Mesenchymal stem cell (in vitro differentiated cells and primary cell): ENCODE measurements at regions not wholly inside any gene's neighbourhood (a gene's known extent, or its start where the extent isn't known, plus 50 kb on each side); places are given as distances from the start of the nearest gene placed in this dataset.

ENCODE experiments used
- DNase-seq: peaks from one replicate; pipeline ENCODE4 v3.0.0-alpha.2; 2013
- H2AFZ ChIP-seq: one replicate; pipeline ENCODE4 v1.6.1; 2013; ENCODE audit warnings: low read depth, mild to moderate bottlenecking, control low read depth, inconsistent platforms, low read length, moderate library complexity
- H2AK5ac ChIP-seq: 2 replicates; pipeline ENCODE4 v1.6.1; 2013; ENCODE audit warnings: low read length, moderate library complexity, mild to moderate bottlenecking, inconsistent platforms; ENCODE audit not compliant: severe bottlenecking
- H2BK120ac ChIP-seq: one replicate; pipeline ENCODE4 v1.6.1; 2013; ENCODE audit warnings: low read depth, mild to moderate bottlenecking, inconsistent platforms, low read length, moderate library complexity
- H2BK12ac ChIP-seq, 2 experiments: one replicate each; pipeline ENCODE4 v1.6.1; 2013; ENCODE audit warnings: inconsistent platforms in 2 of 2, low read length in 2 of 2, mild to moderate bottlenecking in 2 of 2, moderate library complexity in 2 of 2, control low read depth in 1 of 2
- H2BK15ac ChIP-seq: one replicate; pipeline ENCODE4 v1.6.1; 2013; ENCODE audit warnings: mild to moderate bottlenecking, low read depth, inconsistent platforms; ENCODE audit not compliant: poor library complexity, severe bottlenecking
- H2BK5ac ChIP-seq: 2 replicates; pipeline ENCODE4 v1.6.1; 2013; ENCODE audit warnings: low read depth, mild to moderate bottlenecking, low read length, control low read depth, inconsistent platforms; ENCODE audit not compliant: poor library complexity, severe bottlenecking
- H3K14ac ChIP-seq, 2 experiments: one replicate each; pipeline ENCODE4 v1.6.1; 2013; ENCODE audit warnings: inconsistent platforms in 2 of 2, low read length in 2 of 2, control low read depth in 1 of 2, mild to moderate bottlenecking in 1 of 2, moderate library complexity in 1 of 2
- H3K18ac ChIP-seq, 2 experiments: one replicate each; pipeline ENCODE4 v1.6.1; 2013; ENCODE audit warnings: inconsistent platforms in 2 of 2, low read length in 2 of 2, control low read depth in 1 of 2, low read depth in 1 of 2, mild to moderate bottlenecking in 1 of 2
- H3K23ac ChIP-seq, 2 experiments: one replicate each; pipeline ENCODE4 v1.6.1; 2013; ENCODE audit warnings: inconsistent platforms in 2 of 2, low read length in 2 of 2, mild to moderate bottlenecking in 2 of 2, moderate library complexity in 2 of 2, control low read depth in 1 of 2
- H3K27ac ChIP-seq: 2 replicates; pipeline ENCODE4 v1.5.1; 2013; ENCODE audit warnings: mild to moderate bottlenecking, moderate library complexity, low read length, control low read depth, inconsistent platforms; ENCODE audit not compliant: poor library complexity, severe bottlenecking
- H3K27me3 ChIP-seq, 2 experiments: 2 replicates each; pipeline versions ENCODE4 v1.6.1 to v1.7.0; 2013; ENCODE audit warnings: low read length in 2 of 2, mild to moderate bottlenecking in 2 of 2, moderate library complexity in 2 of 2, control low read depth in 1 of 2, inconsistent platforms in 1 of 2; ENCODE audit not compliant: control insufficient read depth in 1 of 2, insufficient read depth in 1 of 2
- H3K36me3 ChIP-seq, 2 experiments: 2 replicates each; pipeline versions ENCODE4 v1.6.1 to v1.7.0; 2013; ENCODE audit warnings: low read length in 2 of 2, control low read depth in 1 of 2, inconsistent platforms in 1 of 2, low read depth in 1 of 2, mild to moderate bottlenecking in 1 of 2; ENCODE audit not compliant: insufficient read depth in 2 of 2, control insufficient read depth in 1 of 2
- H3K4ac ChIP-seq, 2 experiments: one replicate each; pipeline ENCODE4 v1.6.1; 2013; ENCODE audit warnings: inconsistent platforms in 2 of 2, low read length in 2 of 2, mild to moderate bottlenecking in 2 of 2, moderate library complexity in 2 of 2, control low read depth in 1 of 2, low read depth in 1 of 2
- H3K4me1 ChIP-seq: 2 replicates; pipeline ENCODE4 v1.6.1; 2013; ENCODE audit warnings: low read depth, low read length, control low read depth; ENCODE audit not compliant: control insufficient read depth, insufficient read depth
- H3K4me2 ChIP-seq: 2 replicates; pipeline ENCODE4 v1.6.1; 2013; ENCODE audit warnings: low read length, mild to moderate bottlenecking, inconsistent platforms; ENCODE audit not compliant: poor library complexity, severe bottlenecking
- H3K4me3 ChIP-seq, 2 experiments: 2 replicates each; pipeline versions ENCODE4 v1.5.1 to v1.7.0; 2013; ENCODE audit warnings: low read length in 2 of 2, mild to moderate bottlenecking in 2 of 2, control low read depth in 1 of 2, low read depth in 1 of 2; ENCODE audit not compliant: insufficient read depth in 1 of 2
- H3K79me1 ChIP-seq: replicated peaks from 2 replicates; pipeline ENCODE4 v1.6.1; 2013; ENCODE audit warnings: mild to moderate bottlenecking, control low read depth, low read length, inconsistent platforms; ENCODE audit not compliant: poor library complexity, severe bottlenecking
- H3K9ac ChIP-seq: 2 replicates; pipeline ENCODE4 v1.7.0; 2013; ENCODE audit warnings: mild to moderate bottlenecking, low read length, moderate library complexity
- H3K9me3 ChIP-seq: 2 replicates; pipeline ENCODE4 v1.7.0; 2013; ENCODE audit warnings: mild to moderate bottlenecking, low read length; ENCODE audit not compliant: control insufficient read depth
- H4K8ac ChIP-seq: one replicate; pipeline ENCODE4 v1.6.1; 2013; ENCODE audit warnings: inconsistent platforms, mild to moderate bottlenecking, low read length, moderate library complexity
- H4K91ac ChIP-seq: one replicate; pipeline ENCODE4 v1.6.1; 2013; ENCODE audit warnings: mild to moderate bottlenecking, low read length, inconsistent platforms
- WGBS: methylation state at CpG from one replicate; pipeline ENCODE4 v1.1.7; 2013; ENCODE audit warnings: mixed read lengths; 5-methylcytosine and 5-hydroxymethylcytosine counted together

- Histone ChIP-seq H2BK5ac (no peak overlapping the region), H3K79me1 (no peaks in the 10 kb centered on the region), H3K4me3 (no peak overlapping the region), H4K91ac (no peak overlapping the region), H2BK120ac (no peak overlapping the region), H2AK5ac (no peak overlapping the region), H3K27ac (no peak overlapping the region), H3K36me3 (no peaks in the 10 kb centered on the region), H3K27me3 (no peaks in the 10 kb centered on the region), H2BK12ac (no peak overlapping the region), H3K4me2 (no peak overlapping the region), H3K4ac (no peak overlapping the region), H3K9ac (no peak overlapping the region), H4K8ac (no peak overlapping the region), H3K9me3 (no peaks in the 10 kb centered on the region), H2AFZ (no peak overlapping the region), H3K23ac (no peak overlapping the region), H2BK15ac (no peak overlapping the region), H3K18ac (no peak overlapping the region), H3K4me1 (no peaks in the 10 kb centered on the region), H3K14ac (no peak overlapping the region)
- no peak for DNase-seq
- WGBS = 90% methylated on average over 3 of the region's 3 CpGs
These were observed 355.5 kb upstream of the TSHZ2 start for GRCh38 chr20:52616629-52617028.

- Histone ChIP-seq H3K36me3 (no peaks in the 10 kb centered on the region), H2AFZ (no peak overlapping the region), H2AK5ac (no peak overlapping the region), H3K23ac (no peak overlapping the region), H3K4me3 (no peak overlapping the region), H3K27ac (no peak overlapping the region), H3K18ac (no peak overlapping the region), H3K79me1 (no peaks in the 10 kb centered on the region), H3K9ac (peak overlapping the region; percentile 2), H4K8ac (no peak overlapping the region), H2BK15ac (no peak overlapping the region), H3K9me3 (no peaks in the 10 kb centered on the region), H3K4me2 (no peak overlapping the region), H3K27me3 (no peaks in the 10 kb centered on the region), H2BK12ac (no peak overlapping the region), H3K14ac (no peak overlapping the region), H2BK120ac (no peak overlapping the region), H3K4me1 (no peaks in the 10 kb centered on the region), H4K91ac (no peak overlapping the region), H2BK5ac (no peak overlapping the region), H3K4ac (no peak overlapping the region)
- 83% methylated on average over 3 of the region's 3 CpGs for WGBS
- no peak for DNase-seq
These were observed 357.9 kb upstream of the TSHZ2 start for GRCh38 chr20:52614051-52614863.

GRCh38 chr20:52612046-52612632, 360.0 kb upstream of the TSHZ2 start:
- Histone ChIP-seq H3K27ac (no peak overlapping the region), H3K9me3 (no peaks in the 10 kb centered on the region), H3K4ac (no peak overlapping the region), H2BK15ac (no peak overlapping the region), H2BK120ac (no peak overlapping the region), H3K23ac (no peak overlapping the region), H3K14ac (no peak overlapping the region), H3K9ac (no peak overlapping the region), H2BK5ac (no peak overlapping the region), H3K4me2 (no peak overlapping the region), H3K4me3 (no peak overlapping the region), H3K27me3 (no peaks in the 10 kb centered on the region), H4K8ac (no peak overlapping the region), H3K4me1 (no peaks in the 10 kb centered on the region), H2BK12ac (no peak overlapping the region), H4K91ac (no peak overlapping the region), H3K79me1 (no peaks in the 10 kb centered on the region), H2AK5ac (no peak overlapping the region), H3K18ac (no peak overlapping the region), H3K36me3 (no peaks in the 10 kb centered on the region), H2AFZ (no peak overlapping the region)
- 90% methylated on average over 3 of the region's 5 CpGs for WGBS
- no peak for DNase-seq

- Histone ChIP-seq H3K18ac (no peak overlapping the region), H4K8ac (no peak overlapping the region), H2AK5ac (no peak overlapping the region), H3K4me1 (no peaks in the 10 kb centered on the region), H4K91ac (no peak overlapping the region), H3K4ac (no peak overlapping the region), H3K79me1 (no peaks in the 10 kb centered on the region), H2BK15ac (no peak overlapping the region), H3K14ac (no peak overlapping the region), H3K9ac (no peak overlapping the region), H3K27ac (no peak overlapping the region), H2BK5ac (no peak overlapping the region), H3K4me2 (no peak overlapping the region), H3K36me3 (no peaks in the 10 kb centered on the region), H2AFZ (no peak overlapping the region), H2BK12ac (no peak overlapping the region), H3K23ac (no peak overlapping the region), H3K4me3 (no peak overlapping the region), H2BK120ac (no peak overlapping the region), H3K27me3 (no peaks in the 10 kb centered on the region), H3K9me3 (no peaks in the 10 kb centered on the region)
- DNase-seq = no peak
These were observed 361.4 kb upstream of the TSHZ2 start for GRCh38 chr20:52610749-52611148.
